ENCODE measurements at regions not wholly inside any gene's neighbourhood (a gene's known extent, or its start where the extent isn't known, plus 50 kb on each side); places are given as distances from the start of the nearest gene placed in this dataset.

DNA sequence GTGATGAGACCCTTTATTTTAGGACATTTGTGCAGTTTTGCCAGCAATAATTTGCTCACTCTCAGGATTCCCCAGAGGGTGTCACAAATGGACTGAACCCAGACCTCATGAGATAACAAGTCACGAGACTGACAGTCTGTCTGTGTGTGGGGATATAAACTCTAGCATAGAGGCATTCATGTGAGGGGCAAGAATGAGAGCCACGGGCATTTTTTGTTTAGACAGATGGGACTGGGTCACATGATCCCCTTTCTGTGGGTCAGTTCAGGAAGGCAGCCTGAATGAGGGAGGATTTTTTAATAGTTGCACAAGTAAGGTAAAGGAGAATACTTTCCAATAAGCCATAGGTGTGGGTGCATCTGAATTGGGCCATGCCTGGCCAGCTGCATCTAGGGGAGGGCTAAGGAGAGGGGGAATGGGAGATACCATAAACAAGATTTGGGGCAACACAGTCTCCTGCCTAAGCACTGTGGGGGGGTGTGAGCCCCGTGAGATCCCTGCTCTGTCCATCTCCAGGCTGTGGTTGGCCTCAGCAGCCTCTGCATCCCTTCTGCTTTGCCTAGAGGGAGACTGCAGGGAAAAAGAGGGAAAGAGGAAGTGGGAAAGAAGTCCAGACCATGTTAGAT is 66.6 kb downstream of the NAV1 start:
- Histone ChIP-seq H3K27ac (ENCODE audit: low read length) (no peak overlapping the region), H3K27me3 (ENCODE audit: control insufficient read depth, insufficient read depth, low read length) (no peaks in the 10 kb centered on the region), H3K36me3 (ENCODE audit: control insufficient read depth, insufficient read depth, low read length) (no peaks in the 10 kb centered on the region), H3K4me1 (ENCODE audit: control insufficient read depth, insufficient read depth, low read length) (no peaks in the 10 kb centered on the region), H3K4me3 (ENCODE audit: low read depth in 2 of 2, low read length in 2 of 2) (no peak overlapping the region), H3K9me3 (ENCODE audit: control insufficient read depth, insufficient read depth, low read depth, low read length) (no peaks in the 10 kb centered on the region)
- ATAC-seq (no peak), DNase-seq (ENCODE audit: low read depth, low spot score) (no peak)
- TF ChIP-seq, protein P1, sequence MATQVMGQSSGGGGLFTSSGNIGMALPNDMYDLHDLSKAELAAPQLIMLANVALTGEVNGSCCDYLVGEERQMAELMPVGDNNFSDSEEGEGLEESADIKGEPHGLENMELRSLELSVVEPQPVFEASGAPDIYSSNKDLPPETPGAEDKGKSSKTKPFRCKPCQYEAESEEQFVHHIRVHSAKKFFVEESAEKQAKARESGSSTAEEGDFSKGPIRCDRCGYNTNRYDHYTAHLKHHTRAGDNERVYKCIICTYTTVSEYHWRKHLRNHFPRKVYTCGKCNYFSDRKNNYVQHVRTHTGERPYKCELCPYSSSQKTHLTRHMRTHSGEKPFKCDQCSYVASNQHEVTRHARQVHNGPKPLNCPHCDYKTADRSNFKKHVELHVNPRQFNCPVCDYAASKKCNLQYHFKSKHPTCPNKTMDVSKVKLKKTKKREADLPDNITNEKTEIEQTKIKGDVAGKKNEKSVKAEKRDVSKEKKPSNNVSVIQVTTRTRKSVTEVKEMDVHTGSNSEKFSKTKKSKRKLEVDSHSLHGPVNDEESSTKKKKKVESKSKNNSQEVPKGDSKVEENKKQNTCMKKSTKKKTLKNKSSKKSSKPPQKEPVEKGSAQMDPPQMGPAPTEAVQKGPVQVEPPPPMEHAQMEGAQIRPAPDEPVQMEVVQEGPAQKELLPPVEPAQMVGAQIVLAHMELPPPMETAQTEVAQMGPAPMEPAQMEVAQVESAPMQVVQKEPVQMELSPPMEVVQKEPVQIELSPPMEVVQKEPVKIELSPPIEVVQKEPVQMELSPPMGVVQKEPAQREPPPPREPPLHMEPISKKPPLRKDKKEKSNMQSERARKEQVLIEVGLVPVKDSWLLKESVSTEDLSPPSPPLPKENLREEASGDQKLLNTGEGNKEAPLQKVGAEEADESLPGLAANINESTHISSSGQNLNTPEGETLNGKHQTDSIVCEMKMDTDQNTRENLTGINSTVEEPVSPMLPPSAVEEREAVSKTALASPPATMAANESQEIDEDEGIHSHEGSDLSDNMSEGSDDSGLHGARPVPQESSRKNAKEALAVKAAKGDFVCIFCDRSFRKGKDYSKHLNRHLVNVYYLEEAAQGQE (IDR thresholded peaks at IDR 0.05; ENCODE audit: insufficient read depth in 1 of 2, low read depth in 2 of 2, low read length in 1 of 2), result no peak
- no peak for TF ChIP-seq SIN3A (IDR thresholded peaks at IDR 0.05; ENCODE audit: borderline replicate concordance, insufficient read depth, low read depth, low read length)
- TF ChIP-seq, protein P2, sequence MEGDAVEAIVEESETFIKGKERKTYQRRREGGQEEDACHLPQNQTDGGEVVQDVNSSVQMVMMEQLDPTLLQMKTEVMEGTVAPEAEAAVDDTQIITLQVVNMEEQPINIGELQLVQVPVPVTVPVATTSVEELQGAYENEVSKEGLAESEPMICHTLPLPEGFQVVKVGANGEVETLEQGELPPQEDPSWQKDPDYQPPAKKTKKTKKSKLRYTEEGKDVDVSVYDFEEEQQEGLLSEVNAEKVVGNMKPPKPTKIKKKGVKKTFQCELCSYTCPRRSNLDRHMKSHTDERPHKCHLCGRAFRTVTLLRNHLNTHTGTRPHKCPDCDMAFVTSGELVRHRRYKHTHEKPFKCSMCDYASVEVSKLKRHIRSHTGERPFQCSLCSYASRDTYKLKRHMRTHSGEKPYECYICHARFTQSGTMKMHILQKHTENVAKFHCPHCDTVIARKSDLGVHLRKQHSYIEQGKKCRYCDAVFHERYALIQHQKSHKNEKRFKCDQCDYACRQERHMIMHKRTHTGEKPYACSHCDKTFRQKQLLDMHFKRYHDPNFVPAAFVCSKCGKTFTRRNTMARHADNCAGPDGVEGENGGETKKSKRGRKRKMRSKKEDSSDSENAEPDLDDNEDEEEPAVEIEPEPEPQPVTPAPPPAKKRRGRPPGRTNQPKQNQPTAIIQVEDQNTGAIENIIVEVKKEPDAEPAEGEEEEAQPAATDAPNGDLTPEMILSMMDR (IDR thresholded peaks at IDR 0.05), result no peak
- ChIA-PET CTCF (no interaction called here), POLR2A (no interaction called here)
- in situ Hi-C loops (cut with HindIII; ENCODE audit: low pct_unique_long_range_greater_than_20kb, low sequenced_read_pairs), result no loop called here
- intact Hi-C loops (cut with micrococcal nuclease; ENCODE audit: unreplicated experiment), result no loop called here
- BruUV-seq (replicated peaks), result no TSS peak

DNA sequence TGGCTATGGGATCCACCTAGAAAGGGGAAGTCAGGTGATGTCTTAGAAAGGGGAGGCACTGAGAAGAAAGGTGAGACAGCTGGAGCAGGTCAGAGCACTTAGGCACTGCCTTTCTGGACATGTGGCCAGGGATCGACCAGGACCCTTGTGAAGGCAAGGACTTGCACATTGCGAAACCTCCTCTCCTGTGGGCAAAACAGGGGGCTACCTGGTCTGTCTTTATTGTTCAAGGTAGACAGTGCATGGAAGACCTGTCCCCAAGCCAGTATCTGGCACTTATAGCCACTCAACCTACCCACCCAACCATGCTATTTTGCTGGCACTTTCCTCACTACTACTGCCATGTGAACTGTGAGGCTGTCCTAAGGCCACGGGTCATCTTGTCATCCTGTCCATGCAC is 67.2 kb downstream of the NAV1 start:
- H3K27ac ChIP-seq (ENCODE audit: low read length), result no peak overlapping the region
- DNase-seq (ENCODE audit: low read depth, low spot score) (no peak), ATAC-seq (no peak)
- no peaks in the 10 kb centered on the region for H3K36me3 ChIP-seq (ENCODE audit: control insufficient read depth, insufficient read depth, low read length)
- ChIA-PET CTCF (no interaction called here), POLR2A (no interaction called here)
- in situ Hi-C loops (cut with HindIII; ENCODE audit: low pct_unique_long_range_greater_than_20kb, low sequenced_read_pairs) (no loop called here), intact Hi-C loops (cut with micrococcal nuclease; ENCODE audit: unreplicated experiment) (no loop called here)
- no peaks in the 10 kb centered on the region for H3K27me3 ChIP-seq (ENCODE audit: control insufficient read depth, insufficient read depth, low read length)
- H3K9me3 ChIP-seq (ENCODE audit: control insufficient read depth, insufficient read depth, low read depth, low read length), result no peaks in the 10 kb centered on the region
- TF ChIP-seq, protein P1 (IDR thresholded peaks at IDR 0.05; ENCODE audit: insufficient read depth in 1 of 2, low read depth in 2 of 2, low read length in 1 of 2), result no peak
- TF ChIP-seq TCF7L2 (IDR thresholded peaks at IDR 0.05; ENCODE audit: low read depth, low read length), result no peak
- no peak for TF ChIP-seq POLR2AphosphoS5 (IDR thresholded peaks at IDR 0.05; ENCODE audit: low read depth, low read length)
- no peak for TF ChIP-seq SIN3A (IDR thresholded peaks at IDR 0.05; ENCODE audit: borderline replicate concordance, insufficient read depth, low read depth, low read length)
- TF ChIP-seq, protein P2 (IDR thresholded peaks at IDR 0.05), result no peak
- no TSS peak for BruUV-seq (replicated peaks)
- H3K4me3 ChIP-seq (ENCODE audit: low read depth in 2 of 2, low read length in 2 of 2), result no peak overlapping the region
- H3K4me1 ChIP-seq (ENCODE audit: control insufficient read depth, insufficient read depth, low read length), result no peaks in the 10 kb centered on the region
